ENCODE measurements at regions not wholly inside any gene's neighbourhood (a gene's known extent, or its start where the extent isn't known, plus 50 kb on each side); places are given as distances from the start of the nearest gene placed in this dataset.
"Not testable (repeated sequence)": the region's sequence is repeated elsewhere in the genome, so short reads cannot be mapped to it uniquely, and the experiment has no call there.

DNA sequence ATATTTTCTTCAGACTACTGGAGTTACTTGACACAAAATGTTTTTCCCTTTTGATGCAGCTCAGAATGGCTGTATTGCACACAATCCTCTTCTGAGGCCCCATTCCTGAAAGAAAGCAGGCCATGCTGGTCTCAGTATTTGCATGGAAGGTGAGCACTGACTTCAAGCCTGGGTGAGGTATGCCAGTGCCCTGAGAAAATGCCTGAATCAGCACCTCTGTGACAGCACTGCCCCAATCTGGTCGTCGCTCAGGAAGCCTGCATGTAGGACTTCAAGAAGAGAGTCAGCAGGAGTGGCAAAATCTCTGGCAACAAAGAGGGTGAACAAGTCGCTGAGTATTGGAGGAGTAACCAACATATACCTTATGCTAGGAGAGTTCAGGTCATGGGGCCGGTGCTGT is 425.2 kb upstream of the PIK3R1 start:
- Histone ChIP-seq H3K4me3 (ENCODE audit: insufficient read depth, low read depth, low read length) (no peak overlapping the region), H3K27ac (ENCODE audit: low read depth, low read length) (no peak overlapping the region), H4K20me1 (ENCODE audit: insufficient read depth, low read length) (no peaks in the 10 kb centered on the region), H3K36me3 (ENCODE audit: insufficient read depth, low read length) (no peaks in the 10 kb centered on the region), H3K27me3 (ENCODE audit: insufficient read depth, low read length) (no peaks in the 10 kb centered on the region), H3K9ac (ENCODE audit: low read length) (no peak overlapping the region), H2AFZ (ENCODE audit: low read depth, low read length) (no peak overlapping the region), H3K4me1 (ENCODE audit: insufficient read depth, low read length) (no peaks in the 10 kb centered on the region), H3K9me3 (ENCODE audit: insufficient read depth, low read depth, low read length) (no peaks in the 10 kb centered on the region), H3K4me2 (ENCODE audit: low read length) (no peak overlapping the region), H3K79me2 (ENCODE audit: insufficient read depth, low read length) (no peaks in the 10 kb centered on the region)
- Mint-ChIP-seq H3K9me3 (ENCODE audit: unreplicated experiment) (no peaks in the 10 kb centered on the region), H3K4me1 (ENCODE audit: low read depth, unreplicated experiment) (no peaks in the 10 kb centered on the region), H3K36me3 (ENCODE audit: low read depth, unreplicated experiment) (no peaks in the 10 kb centered on the region), H3K27ac (ENCODE audit: unreplicated experiment) (no peak overlapping the region), H3K4me3 (ENCODE audit: unreplicated experiment) (no peak overlapping the region), H3K27me3 (ENCODE audit: low read depth, unreplicated experiment) (no peaks in the 10 kb centered on the region)
- DNase-seq (ENCODE audit: low read depth) = no peak
- no peak for FAIRE-seq
- no peak for TF ChIP-seq EZH2 (IDR thresholded peaks at IDR 0.05; ENCODE audit: insufficient read depth, low read length)
- TF ChIP-seq CTCF (IDR thresholded peaks at IDR 0.05; ENCODE audit: insufficient read depth, low read depth, low read length) = no peak

GRCh38 chr5:67779893-67780623 is 435.5 kb upstream of the PIK3R1 start:
- H3K4me3 Mint-ChIP-seq (ENCODE audit: unreplicated experiment); H3K4me1 Mint-ChIP-seq (ENCODE audit: low read depth, unreplicated experiment); H3K4me2 ChIP-seq (ENCODE audit: low read length); DNase-seq (ENCODE audit: low read depth); H3K27me3 Mint-ChIP-seq (ENCODE audit: low read depth, unreplicated experiment); H3K9me3 Mint-ChIP-seq (ENCODE audit: unreplicated experiment); H4K20me1 ChIP-seq (ENCODE audit: insufficient read depth, low read length); H3K27me3 ChIP-seq (ENCODE audit: insufficient read depth, low read length); H3K36me3 ChIP-seq (ENCODE audit: insufficient read depth, low read length); H3K79me2 ChIP-seq (ENCODE audit: insufficient read depth, low read length); H3K27ac ChIP-seq (ENCODE audit: low read depth, low read length); H2AFZ ChIP-seq (ENCODE audit: low read depth, low read length); H3K9me3 ChIP-seq (ENCODE audit: insufficient read depth, low read depth, low read length); H3K9ac ChIP-seq (ENCODE audit: low read length); H3K4me3 ChIP-seq (ENCODE audit: insufficient read depth, low read depth, low read length); H3K36me3 Mint-ChIP-seq (ENCODE audit: low read depth, unreplicated experiment); FAIRE-seq; H3K27ac Mint-ChIP-seq (ENCODE audit: unreplicated experiment); H3K4me1 ChIP-seq (ENCODE audit: insufficient read depth, low read length): not testable (repeated sequence)

DNA sequence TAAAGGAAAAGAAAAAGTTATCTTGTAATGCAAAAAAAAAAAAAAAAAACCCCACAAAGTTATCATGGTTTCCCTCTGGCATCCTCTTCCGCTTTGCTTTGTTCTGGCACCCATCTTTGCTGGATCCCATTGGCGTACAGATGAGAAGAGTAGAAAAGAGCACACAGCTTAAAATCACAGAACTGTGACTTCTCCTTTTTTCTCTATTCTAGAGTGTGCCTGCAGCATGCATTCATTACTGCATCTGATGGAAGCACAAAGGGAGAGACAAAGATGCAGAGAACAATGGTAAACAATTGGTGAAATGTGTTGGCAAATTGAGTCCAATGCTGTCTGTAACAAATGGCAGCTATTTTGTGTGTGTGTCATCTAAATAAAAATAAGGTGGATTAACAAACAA is 440.8 kb upstream of the PIK3R1 start:
- Histone ChIP-seq H3K9me3 (ENCODE audit: insufficient read depth, low read depth, low read length) (no peaks in the 10 kb centered on the region), H2AFZ (ENCODE audit: low read depth, low read length) (no peak overlapping the region), H4K20me1 (ENCODE audit: insufficient read depth, low read length) (no peaks in the 10 kb centered on the region), H3K9ac (ENCODE audit: low read length) (no peak overlapping the region), H3K27me3 (ENCODE audit: insufficient read depth, low read length) (no peaks in the 10 kb centered on the region), H3K4me2 (ENCODE audit: low read length) (no peak overlapping the region), H3K79me2 (ENCODE audit: insufficient read depth, low read length) (no peaks in the 10 kb centered on the region), H3K36me3 (ENCODE audit: insufficient read depth, low read length) (no peaks in the 10 kb centered on the region), H3K27ac (ENCODE audit: low read depth, low read length) (no peak overlapping the region), H3K4me3 (ENCODE audit: insufficient read depth, low read depth, low read length) (no peak overlapping the region), H3K4me1 (ENCODE audit: insufficient read depth, low read length) (peaks cover 14% of the 10 kb centered on the region)
- FAIRE-seq = no peak
- Mint-ChIP-seq H3K4me1 (ENCODE audit: low read depth, unreplicated experiment) (peaks cover 8% of the 10 kb centered on the region), H3K9me3 (ENCODE audit: unreplicated experiment) (no peaks in the 10 kb centered on the region), H3K4me3 (ENCODE audit: unreplicated experiment) (no peak overlapping the region), H3K27ac (ENCODE audit: unreplicated experiment) (no peak overlapping the region), H3K27me3 (ENCODE audit: low read depth, unreplicated experiment) (no peaks in the 10 kb centered on the region), H3K36me3 (ENCODE audit: low read depth, unreplicated experiment) (no peaks in the 10 kb centered on the region)
- TF ChIP-seq EZH2 (IDR thresholded peaks at IDR 0.05; ENCODE audit: insufficient read depth, low read length) (no peak), CTCF (IDR thresholded peaks at IDR 0.05; ENCODE audit: insufficient read depth, low read depth, low read length) (no peak)
- DNase-seq (ENCODE audit: low read depth) = no peak

Measured in astrocyte (in vitro differentiated cells and primary cell).